A549 (cell line): ENCODE measurements at regions not wholly inside any gene's neighbourhood (a gene's known extent, or its start where the extent isn't known, plus 50 kb on each side); places are given as distances from the start of the nearest gene placed in this dataset.
A peak's percentile ranks its signal among the peaks of the same experiment; 100 is the strongest.

Experiments
- ATAC-seq, 2 experiments: fragments of 200-7000 bp in 1 of 2; fragments of >200 bp in 1 of 2; cut with Nextera tagmentation in 1 of 2; cut with Tn5 transposase in 1 of 2; 3 replicates each; pipeline versions ENCODE4 v1.8.0 to v1.9.1; 2018 to 2020; ENCODE audit warnings: mild to moderate bottlenecking in 1 of 2, moderate library complexity in 1 of 2
- CTCF ChIA-PET: fragments of 300-600 bp; sonication (Branson Sonifier 250); formaldehyde crosslinking; extraction: SDS; loops from one replicate; lab custom pipeline; 2021; ENCODE audit warnings: antibody characterized with exemption, inconsistent platforms; lab: Yijun Ruan, JAX
- POLR2A ChIA-PET: fragments of 350-600 bp; formaldehyde crosslinking; extraction: SDS; loops from one replicate; lab custom pipeline; 2021; ENCODE audit warnings: antibody characterized with exemption, inconsistent platforms; lab: Yijun Ruan, JAX
- DNase-seq, 2 experiments: peaks; one replicate each; pipeline versions ENCODE4 v3.0.0 to v3.0.0-alpha.2; 2011 to 2016; ENCODE audit warnings: low read depth in 1 of 2, low spot score in 1 of 2
- FAIRE-seq: peaks from 2 replicates; lab custom pipeline; 2011; peaks lifted over from hg19 to GRCh38; lab: Jason Lieb, UNC
- H3K27ac ChIP-seq, 2 experiments: fragments of >200 bp; sonication (Bioruptor Twin); formaldehyde crosslinking; 3 replicates each; pipeline ENCODE4 v1.5.1; 2016 to 2017
- H3K4me1 ChIP-seq: fragments of >200 bp; sonication (Bioruptor Twin); formaldehyde crosslinking; 3 replicates; pipeline ENCODE4 v1.6.1; 2016
- H3K4me2 ChIP-seq: fragments of >200 bp; sonication (Bioruptor Twin); formaldehyde crosslinking; 3 replicates; pipeline ENCODE4 v1.6.1; 2016
- H3K4me3 ChIP-seq: fragments of >200 bp; sonication (Bioruptor Twin); formaldehyde crosslinking; 3 replicates; pipeline ENCODE4 v1.5.1; 2016
- H3K9me3 ChIP-seq: fragments of >200 bp; sonication (Bioruptor Twin); formaldehyde crosslinking; 3 replicates; pipeline ENCODE4 v1.6.1; 2016
- CBX2 ChIP-seq: fragments of 200-600 bp; sonication (generic); IDR thresholded peaks from 2 replicates; pipeline ENCODE4 v1.6.1; 2016; ENCODE audit warnings: low read depth, mild to moderate bottlenecking, borderline replicate concordance
- CBX8 ChIP-seq: fragments of 200-600 bp; sonication (generic); IDR thresholded peaks from 2 replicates; pipeline ENCODE4 v1.6.1; 2016
- CEBPB ChIP-seq, 2 experiments: fragments of >200 bp in 1 of 2; sonication (Bioruptor Twin) in 1 of 2; formaldehyde crosslinking in 1 of 2; IDR thresholded peaks; 2 replicates each; pipeline ENCODE4 v1.6.1; 2012 to 2016
- CHD4 ChIP-seq: fragments of 200-600 bp; sonication (generic); IDR thresholded peaks from 2 replicates; pipeline ENCODE4 v1.6.1; 2016; ENCODE audit warnings: antibody characterized with exemption, mild to moderate bottlenecking, borderline replicate concordance
- FOSL2 ChIP-seq, 2 experiments: fragments of 450-650 bp in 1 of 2; fragments of >200 bp in 1 of 2; sonication (Bioruptor Twin) in 1 of 2; formaldehyde crosslinking; IDR thresholded peaks; 2 replicates each; pipeline versions ENCODE4 v1.5.0 to v1.6.1; 2016 to 2020; ENCODE audit warnings: mild to moderate bottlenecking in 1 of 2, moderate library complexity in 1 of 2
- FOXS1 ChIP-seq: fragments of 250-450 bp; sonication (Bioruptor Pico); IDR thresholded peaks from 2 replicates; pipeline ENCODE4 v1.5.0; 2020; ENCODE audit warnings: mild to moderate bottlenecking, moderate library complexity
- HDAC2 ChIP-seq: fragments of 200-600 bp; sonication (generic); IDR thresholded peaks from 2 replicates; pipeline ENCODE4 v1.6.1; 2016
- HEYL ChIP-seq: fragments of 250-450 bp; sonication (Bioruptor Pico); IDR thresholded peaks from 2 replicates; pipeline ENCODE4 v1.8.0; 2021; ENCODE audit warnings: mild to moderate bottlenecking, moderate library complexity
- KDM1A ChIP-seq: fragments of 200-600 bp; sonication (generic); IDR thresholded peaks from 2 replicates; pipeline ENCODE4 v1.6.1; 2016; ENCODE audit warnings: low read depth, mild to moderate bottlenecking
- KDM5A ChIP-seq: fragments of 200-600 bp; sonication (generic); IDR thresholded peaks from 2 replicates; pipeline ENCODE4 v1.6.1; 2016; ENCODE audit warnings: antibody characterized with exemption, mild to moderate bottlenecking
- MAFK ChIP-seq: fragments of 450-650 bp; IDR thresholded peaks from 2 replicates; pipeline ENCODE4 v1.6.1; 2014; ENCODE audit not compliant: partially characterized antibody
- MAZ ChIP-seq: fragments of 150-350 bp; IDR thresholded peaks from 2 replicates; pipeline ENCODE4 v1.6.1; 2014; ENCODE audit warnings: antibody characterized with exemption, low read depth, low read length, borderline replicate concordance
- NFE2L2 ChIP-seq: fragments of 150-350 bp; conservative IDR thresholded peaks from 2 replicates; pipeline ENCODE4 v1.6.1; 2014; ENCODE audit warnings: low read length
- NR3C1 ChIP-seq: fragments of >200 bp; sonication (Bioruptor Twin); formaldehyde crosslinking; IDR thresholded peaks from 3 replicates; pipeline ENCODE4 v1.6.1; 2017
- RAD21 ChIP-seq, 2 experiments: fragments of >200 bp in 1 of 2; sonication (Bioruptor Twin) in 1 of 2; formaldehyde crosslinking in 1 of 2; IDR thresholded peaks in 1 of 2; conservative IDR thresholded peaks in 1 of 2; 2 replicates in 1 of 2; 3 replicates in 1 of 2; pipeline ENCODE4 v1.6.1; 2012 to 2018; ENCODE audit warnings: inconsistent platforms in 1 of 2
- RARB ChIP-seq: fragments of 250-450 bp; sonication (Bioruptor Pico); IDR thresholded peaks from 2 replicates; pipeline ENCODE4 v1.8.0; 2021; ENCODE audit warnings: mild to moderate bottlenecking, moderate library complexity
- RFX5 ChIP-seq: fragments of 450-650 bp; IDR thresholded peaks from 2 replicates; pipeline ENCODE4 v1.7.1; 2014; ENCODE audit warnings: antibody characterized with exemption, mild to moderate bottlenecking, moderate library complexity
- SREBF2 ChIP-seq: fragments of 450-650 bp; IDR thresholded peaks from 2 replicates; pipeline ENCODE4 v1.6.1; 2014; ENCODE audit warnings: mild to moderate bottlenecking, moderate library complexity
- TFCP2L1 ChIP-seq: fragments of 250-450 bp; sonication (Bioruptor Pico); IDR thresholded peaks from 2 replicates; pipeline ENCODE4 v1.5.0; 2021; ENCODE audit warnings: mild to moderate bottlenecking
- ZC3H11A ChIP-seq: fragments of 450-650 bp; IDR thresholded peaks from 2 replicates; pipeline ENCODE4 v1.6.1; 2014; ENCODE audit warnings: antibody characterized with exemption, mild to moderate bottlenecking
- ZSCAN20 ChIP-seq: fragments of 250-450 bp; sonication (Bioruptor Pico); IDR thresholded peaks from 2 replicates; pipeline ENCODE4 v1.8.0; 2022; ENCODE audit warnings: mild to moderate bottlenecking, moderate library complexity
- WGBS: methylation state at CpG from one replicate; pipeline ENCODE4 v1.1.6; 2017; ENCODE audit errors: missing lambda C conversion rate; 5-methylcytosine and 5-hydroxymethylcytosine counted together
- TF ChIP-seq, protein P1 (sequence below): fragments of 150-350 bp; IDR thresholded peaks from 2 replicates; pipeline ENCODE4 v1.6.1; 2014; ENCODE audit warnings: low read depth, mild to moderate bottlenecking, low read length
- TF ChIP-seq, protein P2 (sequence below): IDR thresholded peaks from 2 replicates; pipeline ENCODE4 v1.6.1; 2012
- TF ChIP-seq, protein P3 (sequence below): fragments of 250-450 bp; sonication (Bioruptor Pico); IDR thresholded peaks from 2 replicates; pipeline ENCODE4 v1.5.0; 2021; ENCODE audit warnings: mild to moderate bottlenecking, moderate library complexity, borderline replicate concordance
- TF ChIP-seq, protein P4 (sequence below): fragments of >200 bp; sonication (Bioruptor Twin); formaldehyde crosslinking; IDR thresholded peaks from 3 replicates; pipeline ENCODE4 v1.5.1; 2016
- TF ChIP-seq, protein P5 (sequence below): fragments of 250-450 bp; sonication (Bioruptor Pico); IDR thresholded peaks from 2 replicates; pipeline ENCODE4 v1.5.0; 2020; ENCODE audit warnings: low read depth, mild to moderate bottlenecking, moderate library complexity

DNA sequence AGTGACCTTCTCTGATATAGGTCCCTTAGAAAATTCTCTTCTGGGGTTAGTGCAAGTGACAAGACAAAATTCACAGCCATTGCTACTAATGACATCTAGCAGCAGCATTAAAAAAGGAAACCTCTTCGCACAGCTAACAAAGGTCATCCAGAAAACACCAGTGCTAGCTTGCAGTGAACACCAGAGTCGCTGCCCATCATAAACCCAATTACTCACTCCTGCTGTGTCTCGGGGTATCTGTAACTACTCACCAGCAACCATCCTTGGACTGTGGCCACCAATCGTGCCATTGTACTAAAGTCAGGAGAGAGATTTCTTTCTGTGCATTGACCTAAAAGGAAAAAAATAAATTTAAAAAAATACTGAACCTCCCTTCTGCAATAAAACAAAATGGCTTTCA lies 1494.7 kb upstream of the CDH8 start:
- H3K27ac ChIP-seq: no peak overlapping the region
- H3K4me3 ChIP-seq: no peak overlapping the region
- ChIA-PET POLR2A (no interaction called here), CTCF (no interaction called here)
- H3K4me2 ChIP-seq: no peak overlapping the region
- 20% methylated on average over 4 of the region's 4 CpGs for WGBS
- TF ChIP-seq ZC3H11A (no peak), CBX2 (no peak), HEYL (CRISPR knock-in tag) (no peak), NR3C1 (no peak), TFCP2L1 (CRISPR knock-in tag) (no peak), NFE2L2 (no peak)
- TF ChIP-seq, protein P1, sequence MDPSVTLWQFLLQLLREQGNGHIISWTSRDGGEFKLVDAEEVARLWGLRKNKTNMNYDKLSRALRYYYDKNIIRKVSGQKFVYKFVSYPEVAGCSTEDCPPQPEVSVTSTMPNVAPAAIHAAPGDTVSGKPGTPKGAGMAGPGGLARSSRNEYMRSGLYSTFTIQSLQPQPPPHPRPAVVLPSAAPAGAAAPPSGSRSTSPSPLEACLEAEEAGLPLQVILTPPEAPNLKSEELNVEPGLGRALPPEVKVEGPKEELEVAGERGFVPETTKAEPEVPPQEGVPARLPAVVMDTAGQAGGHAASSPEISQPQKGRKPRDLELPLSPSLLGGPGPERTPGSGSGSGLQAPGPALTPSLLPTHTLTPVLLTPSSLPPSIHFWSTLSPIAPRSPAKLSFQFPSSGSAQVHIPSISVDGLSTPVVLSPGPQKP: no peak
- TF ChIP-seq, protein P2, sequence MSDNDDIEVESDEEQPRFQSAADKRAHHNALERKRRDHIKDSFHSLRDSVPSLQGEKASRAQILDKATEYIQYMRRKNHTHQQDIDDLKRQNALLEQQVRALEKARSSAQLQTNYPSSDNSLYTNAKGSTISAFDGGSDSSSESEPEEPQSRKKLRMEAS: no peak
- ATAC-seq (no peak), DNase-seq (no peak), FAIRE-seq (no peak)
- no peaks in the 10 kb centered on the region for H3K4me1 ChIP-seq
- H3K9me3 ChIP-seq: no peaks in the 10 kb centered on the region

DNA sequence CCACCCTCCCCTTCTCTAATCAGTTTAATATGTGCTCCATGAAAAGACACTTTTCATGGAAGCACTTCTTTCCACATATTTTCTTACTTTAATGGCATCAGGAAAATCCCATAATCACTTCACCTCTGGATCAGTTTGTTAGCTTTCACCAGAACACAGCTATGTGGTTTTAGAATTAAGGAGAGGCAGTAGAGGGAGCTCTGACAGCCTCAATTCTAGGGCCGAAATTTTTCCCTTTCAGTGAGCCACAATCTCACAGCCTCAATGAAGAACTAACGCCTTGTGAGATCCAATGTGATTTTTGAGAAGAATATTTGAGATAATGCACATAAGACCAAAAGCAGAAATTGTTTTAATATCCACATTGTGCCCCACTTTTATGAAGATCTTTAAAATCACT lies 1494.0 kb upstream of the CDH8 start:
- TF ChIP-seq CHD4 (no peak), SREBF2 (no peak), KDM1A (no peak), RARB (CRISPR knock-in tag) (no peak), CBX8 (no peak), HEYL (CRISPR knock-in tag) (no peak), ZSCAN20 (no peak)
- TF ChIP-seq, protein P3, sequence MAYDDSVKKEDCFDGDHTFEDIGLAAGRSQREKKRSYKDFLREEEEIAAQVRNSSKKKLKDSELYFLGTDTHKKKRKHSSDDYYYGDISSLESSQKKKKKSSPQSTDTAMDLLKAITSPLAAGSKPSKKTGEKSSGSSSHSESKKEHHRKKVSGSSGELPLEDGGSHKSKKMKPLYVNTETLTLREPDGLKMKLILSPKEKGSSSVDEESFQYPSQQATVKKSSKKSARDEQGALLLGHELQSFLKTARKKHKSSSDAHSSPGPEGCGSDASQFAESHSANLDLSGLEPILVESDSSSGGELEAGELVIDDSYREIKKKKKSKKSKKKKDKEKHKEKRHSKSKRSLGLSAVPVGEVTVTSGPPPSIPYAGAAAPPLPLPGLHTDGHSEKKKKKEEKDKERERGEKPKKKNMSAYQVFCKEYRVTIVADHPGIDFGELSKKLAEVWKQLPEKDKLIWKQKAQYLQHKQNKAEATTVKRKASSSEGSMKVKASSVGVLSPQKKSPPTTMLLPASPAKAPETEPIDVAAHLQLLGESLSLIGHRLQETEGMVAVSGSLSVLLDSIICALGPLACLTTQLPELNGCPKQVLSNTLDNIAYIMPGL: no peak
- ChIA-PET POLR2A (no interaction called here), CTCF (no interaction called here)
- ATAC-seq: no peak
- no peak for DNase-seq
- FAIRE-seq: no peak
- H3K4me2 ChIP-seq: no peak overlapping the region
- H3K27ac ChIP-seq: no peak overlapping the region
- H3K4me1 ChIP-seq: no peaks in the 10 kb centered on the region
- WGBS: 11% methylated on average over 2 of the region's 2 CpGs
- no peak overlapping the region for H3K4me3 ChIP-seq
- no peaks in the 10 kb centered on the region for H3K9me3 ChIP-seq

DNA sequence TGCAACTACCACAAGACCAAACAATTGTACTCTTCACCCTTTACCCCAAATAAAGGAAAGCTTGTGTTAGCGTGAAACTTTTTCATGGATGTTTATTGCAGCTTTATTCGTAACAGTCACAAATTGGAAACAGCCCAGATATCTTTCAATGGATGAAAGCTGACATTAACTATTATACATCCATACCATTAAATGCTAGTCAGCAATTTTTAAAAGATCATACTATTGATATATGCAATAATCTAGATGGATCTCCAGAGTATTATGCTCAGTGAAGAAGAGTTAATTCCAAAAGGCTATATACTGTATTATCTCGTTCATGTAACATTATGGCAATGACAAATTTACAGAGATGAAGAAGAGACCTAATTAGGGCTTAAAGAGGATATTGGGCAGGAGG lies 1491.2 kb upstream of the CDH8 start:
- WGBS: 29% methylated on average over 3 of the region's 3 CpGs

DNA sequence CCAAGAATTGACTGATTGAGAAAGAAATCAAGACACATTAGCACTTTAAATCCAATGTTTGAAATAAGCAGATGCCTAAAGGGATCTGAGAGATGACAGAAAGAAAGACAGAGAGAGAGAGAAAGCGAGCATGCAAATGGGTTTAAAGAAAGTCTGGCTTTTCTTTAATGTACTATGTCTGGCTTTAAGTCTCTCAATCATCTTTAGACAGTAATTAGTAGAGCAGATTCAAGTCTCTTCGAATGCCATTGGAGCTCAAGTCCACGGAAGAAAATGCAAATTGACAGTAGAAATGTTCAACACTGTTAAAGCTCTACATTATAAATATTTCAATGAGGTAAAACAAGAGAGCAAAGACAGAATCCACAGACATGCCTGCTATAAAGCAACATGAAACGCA lies 1480.2 kb upstream of the CDH8 start:
- CTCF ChIA-PET: no interaction called here
- H3K9me3 ChIP-seq: no peaks in the 10 kb centered on the region
- POLR2A ChIA-PET: no interaction called here
- no peak for DNase-seq
- no peak overlapping the region for H3K4me3 ChIP-seq
- no peaks in the 10 kb centered on the region for H3K4me1 ChIP-seq
- FAIRE-seq: no peak
- H3K27ac ChIP-seq: no peak overlapping the region
- WGBS: 31% methylated on average over 4 of the region's 4 CpGs
- ATAC-seq: no peak
- no peak overlapping the region for H3K4me2 ChIP-seq
- TF ChIP-seq, protein P1: no peak
- TF ChIP-seq RFX5 (no peak), NR3C1 (no peak), RAD21 (conservative IDR thresholded peaks at IDR 0.05 in 1 of 2, IDR thresholded peaks at IDR 0.05 in 1 of 2) (no peak), FOXS1 (no peak), RARB (CRISPR knock-in tag) (no peak), ZC3H11A (no peak), MAZ (no peak), FOSL2 (IDR thresholded peaks at IDR 0.05) (no peak), FOSL2 (CRISPR knock-in tag; IDR thresholded peaks at IDR 0.05) (no peak)
- TF ChIP-seq, protein P4, sequence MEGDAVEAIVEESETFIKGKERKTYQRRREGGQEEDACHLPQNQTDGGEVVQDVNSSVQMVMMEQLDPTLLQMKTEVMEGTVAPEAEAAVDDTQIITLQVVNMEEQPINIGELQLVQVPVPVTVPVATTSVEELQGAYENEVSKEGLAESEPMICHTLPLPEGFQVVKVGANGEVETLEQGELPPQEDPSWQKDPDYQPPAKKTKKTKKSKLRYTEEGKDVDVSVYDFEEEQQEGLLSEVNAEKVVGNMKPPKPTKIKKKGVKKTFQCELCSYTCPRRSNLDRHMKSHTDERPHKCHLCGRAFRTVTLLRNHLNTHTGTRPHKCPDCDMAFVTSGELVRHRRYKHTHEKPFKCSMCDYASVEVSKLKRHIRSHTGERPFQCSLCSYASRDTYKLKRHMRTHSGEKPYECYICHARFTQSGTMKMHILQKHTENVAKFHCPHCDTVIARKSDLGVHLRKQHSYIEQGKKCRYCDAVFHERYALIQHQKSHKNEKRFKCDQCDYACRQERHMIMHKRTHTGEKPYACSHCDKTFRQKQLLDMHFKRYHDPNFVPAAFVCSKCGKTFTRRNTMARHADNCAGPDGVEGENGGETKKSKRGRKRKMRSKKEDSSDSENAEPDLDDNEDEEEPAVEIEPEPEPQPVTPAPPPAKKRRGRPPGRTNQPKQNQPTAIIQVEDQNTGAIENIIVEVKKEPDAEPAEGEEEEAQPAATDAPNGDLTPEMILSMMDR: no peak
- TF ChIP-seq, protein P5, sequence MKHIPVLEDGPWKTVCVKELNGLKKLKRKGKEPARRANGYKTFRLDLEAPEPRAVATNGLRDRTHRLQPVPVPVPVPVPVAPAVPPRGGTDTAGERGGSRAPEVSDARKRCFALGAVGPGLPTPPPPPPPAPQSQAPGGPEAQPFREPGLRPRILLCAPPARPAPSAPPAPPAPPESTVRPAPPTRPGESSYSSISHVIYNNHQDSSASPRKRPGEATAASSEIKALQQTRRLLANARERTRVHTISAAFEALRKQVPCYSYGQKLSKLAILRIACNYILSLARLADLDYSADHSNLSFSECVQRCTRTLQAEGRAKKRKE: no peak

More for the DNA sequence above, 1491.2 kb upstream of the CDH8 start:
- TF ChIP-seq, protein P2: no peak
- TF ChIP-seq MAFK (peak; percentile 90), KDM5A (no peak), CEBPB (IDR thresholded peaks at IDR 0.05) (no peak), HDAC2 (no peak), NR3C1 (no peak)
- no peak overlapping the region for H3K27ac ChIP-seq
- ChIA-PET CTCF (no interaction called here), POLR2A (no interaction called here)
- ATAC-seq: no peak
- no peak for DNase-seq
- H3K4me3 ChIP-seq: no peak overlapping the region
- no peak for FAIRE-seq
- no peaks in the 10 kb centered on the region for H3K4me1 ChIP-seq
- no peak overlapping the region for H3K4me2 ChIP-seq
- H3K9me3 ChIP-seq: no peaks in the 10 kb centered on the region
